ENCODE measurements at regions not wholly inside any gene's neighbourhood (a gene's known extent, or its start where the extent isn't known, plus 50 kb on each side); places are given as distances from the start of the nearest gene placed in this dataset.

DNA sequence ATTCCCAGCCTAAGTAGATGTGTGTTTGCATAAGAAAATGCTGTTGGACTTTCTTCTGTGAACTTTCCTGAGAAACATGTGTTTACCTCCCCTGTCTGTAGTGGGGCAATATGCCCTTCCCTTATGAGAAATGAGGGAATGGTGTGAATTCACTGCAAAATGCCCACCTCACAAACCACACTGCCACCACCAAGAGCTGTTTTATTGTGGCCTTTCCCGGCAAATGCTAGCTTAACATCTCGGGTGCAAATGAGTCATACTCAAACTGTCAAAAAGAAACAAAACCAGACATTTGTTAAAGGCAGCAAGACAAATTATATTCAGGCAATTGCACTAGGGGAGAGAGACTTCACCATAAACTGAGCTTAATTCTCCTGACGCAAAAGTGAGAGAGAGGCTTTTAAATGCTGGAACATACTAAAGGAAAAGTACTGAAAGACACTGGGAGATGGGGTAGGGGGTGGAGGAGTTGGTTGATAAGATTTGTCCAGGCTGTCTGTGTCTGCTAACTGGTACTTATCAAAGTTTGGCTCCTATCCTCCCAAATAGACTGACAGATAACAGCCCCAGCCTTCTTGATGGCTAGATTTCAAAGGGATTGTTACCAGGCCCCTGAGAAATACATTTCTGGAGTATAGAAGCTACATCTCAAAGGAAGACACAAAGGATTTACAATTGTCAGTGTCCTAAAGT, 70.9 kb upstream of the OR5AK2 start:
- no peak overlapping the region for H3K4me3 ChIP-seq (ENCODE audit: insufficient read depth, low read length, poor library complexity, severe bottlenecking)
- no peaks in the 10 kb centered on the region for H3K79me2 ChIP-seq (ENCODE audit: insufficient read depth, low read length)
- TF ChIP-seq, protein P1, sequence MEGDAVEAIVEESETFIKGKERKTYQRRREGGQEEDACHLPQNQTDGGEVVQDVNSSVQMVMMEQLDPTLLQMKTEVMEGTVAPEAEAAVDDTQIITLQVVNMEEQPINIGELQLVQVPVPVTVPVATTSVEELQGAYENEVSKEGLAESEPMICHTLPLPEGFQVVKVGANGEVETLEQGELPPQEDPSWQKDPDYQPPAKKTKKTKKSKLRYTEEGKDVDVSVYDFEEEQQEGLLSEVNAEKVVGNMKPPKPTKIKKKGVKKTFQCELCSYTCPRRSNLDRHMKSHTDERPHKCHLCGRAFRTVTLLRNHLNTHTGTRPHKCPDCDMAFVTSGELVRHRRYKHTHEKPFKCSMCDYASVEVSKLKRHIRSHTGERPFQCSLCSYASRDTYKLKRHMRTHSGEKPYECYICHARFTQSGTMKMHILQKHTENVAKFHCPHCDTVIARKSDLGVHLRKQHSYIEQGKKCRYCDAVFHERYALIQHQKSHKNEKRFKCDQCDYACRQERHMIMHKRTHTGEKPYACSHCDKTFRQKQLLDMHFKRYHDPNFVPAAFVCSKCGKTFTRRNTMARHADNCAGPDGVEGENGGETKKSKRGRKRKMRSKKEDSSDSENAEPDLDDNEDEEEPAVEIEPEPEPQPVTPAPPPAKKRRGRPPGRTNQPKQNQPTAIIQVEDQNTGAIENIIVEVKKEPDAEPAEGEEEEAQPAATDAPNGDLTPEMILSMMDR (IDR thresholded peaks at IDR 0.05; ENCODE audit: insufficient read depth, low read length, poor library complexity, severe bottlenecking) = no peak
- TF ChIP-seq EZH2phosphoT487 (conservative IDR thresholded peaks at IDR 0.05; ENCODE audit: low read length) = no peak
- H3K9me2 ChIP-seq (replicated peaks; ENCODE audit: insufficient read depth, low read length) = no peaks in the 10 kb centered on the region
- no peak overlapping the region for H2AFZ ChIP-seq (ENCODE audit: low read depth, low read length, severe bottlenecking)
- no peaks in the 10 kb centered on the region for H3K9me3 ChIP-seq (ENCODE audit: insufficient read depth, low read length)
- H3K9ac ChIP-seq (ENCODE audit: low read length) = no peak overlapping the region
- no peaks in the 10 kb centered on the region for H3K27me3 ChIP-seq (ENCODE audit: low read length)
- H3K27ac ChIP-seq (ENCODE audit: low read depth, low read length) = no peak overlapping the region
- H3F3A ChIP-seq (ENCODE audit: insufficient read depth) = no peaks in the 10 kb centered on the region
- H3K4me2 ChIP-seq (ENCODE audit: low read depth, low read length, poor library complexity, severe bottlenecking) = no peak overlapping the region
- no peaks in the 10 kb centered on the region for H4K20me1 ChIP-seq (ENCODE audit: low read depth, low read length)
- H3K36me3 ChIP-seq (ENCODE audit: low read length) = no peaks in the 10 kb centered on the region

GRCh38 chr11:56916587-56916986, 72.1 kb upstream of the OR5AK2 start:
- H3K9ac ChIP-seq (ENCODE audit: low read length) = no peak overlapping the region
- no peak overlapping the region for H3K4me3 ChIP-seq (ENCODE audit: insufficient read depth, low read length, poor library complexity, severe bottlenecking)
- H3K9me2 ChIP-seq (replicated peaks; ENCODE audit: insufficient read depth, low read length) = no peaks in the 10 kb centered on the region
- TF ChIP-seq EZH2phosphoT487 (conservative IDR thresholded peaks at IDR 0.05; ENCODE audit: low read length) = no peak
- TF ChIP-seq, protein P1 (IDR thresholded peaks at IDR 0.05; ENCODE audit: insufficient read depth, low read length, poor library complexity, severe bottlenecking) = no peak
- H3K27me3 ChIP-seq (ENCODE audit: low read length) = no peaks in the 10 kb centered on the region
- no peak overlapping the region for H3K27ac ChIP-seq (ENCODE audit: low read depth, low read length)
- no peak overlapping the region for H2AFZ ChIP-seq (ENCODE audit: low read depth, low read length, severe bottlenecking)
- H3K79me2 ChIP-seq (ENCODE audit: insufficient read depth, low read length) = no peaks in the 10 kb centered on the region
- H4K20me1 ChIP-seq (ENCODE audit: low read depth, low read length) = no peaks in the 10 kb centered on the region
- H3K4me2 ChIP-seq (ENCODE audit: low read depth, low read length, poor library complexity, severe bottlenecking) = no peak overlapping the region
- no peaks in the 10 kb centered on the region for H3F3A ChIP-seq (ENCODE audit: insufficient read depth)
- H3K36me3 ChIP-seq (ENCODE audit: low read length) = no peaks in the 10 kb centered on the region
- H3K9me3 ChIP-seq (ENCODE audit: insufficient read depth, low read length) = no peaks in the 10 kb centered on the region

DNA sequence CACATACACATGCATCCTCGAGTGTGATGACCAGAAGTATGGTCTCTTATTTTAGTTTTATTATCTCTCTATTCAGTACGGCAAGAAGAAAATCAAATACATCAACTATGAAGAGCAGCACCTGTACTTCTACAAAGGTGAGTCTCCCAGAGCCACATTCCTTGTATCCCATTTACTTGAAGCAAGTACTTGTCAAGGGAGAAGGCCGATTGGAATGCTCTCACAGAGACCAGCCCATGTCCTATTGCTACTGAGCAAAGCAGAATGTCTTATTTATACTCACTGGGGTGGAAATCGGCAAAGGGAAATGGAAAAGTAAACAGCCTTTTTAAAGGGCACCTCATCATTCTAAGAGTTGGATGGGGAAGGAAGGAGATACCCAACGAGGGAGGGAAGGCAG, 72.6 kb upstream of the OR5AK2 start:
- H3K79me2 ChIP-seq (ENCODE audit: insufficient read depth, low read length) = no peaks in the 10 kb centered on the region
- no peaks in the 10 kb centered on the region for H3K36me3 ChIP-seq (ENCODE audit: low read length)
- no peak overlapping the region for H3K27ac ChIP-seq (ENCODE audit: low read depth, low read length)
- no peaks in the 10 kb centered on the region for H3K27me3 ChIP-seq (ENCODE audit: low read length)
- H4K20me1 ChIP-seq (ENCODE audit: low read depth, low read length) = no peaks in the 10 kb centered on the region
- H3K9me3 ChIP-seq (ENCODE audit: insufficient read depth, low read length) = no peaks in the 10 kb centered on the region
- H3K9ac ChIP-seq (ENCODE audit: low read length) = no peak overlapping the region
- H3K4me2 ChIP-seq (ENCODE audit: low read depth, low read length, poor library complexity, severe bottlenecking) = no peak overlapping the region
- H3F3A ChIP-seq (ENCODE audit: insufficient read depth) = no peaks in the 10 kb centered on the region
- no peak overlapping the region for H2AFZ ChIP-seq (ENCODE audit: low read depth, low read length, severe bottlenecking)
- TF ChIP-seq, protein P1 (IDR thresholded peaks at IDR 0.05; ENCODE audit: insufficient read depth, low read length, poor library complexity, severe bottlenecking) = no peak
- TF ChIP-seq EZH2phosphoT487 (conservative IDR thresholded peaks at IDR 0.05; ENCODE audit: low read length) = no peak
- H3K9me2 ChIP-seq (replicated peaks; ENCODE audit: insufficient read depth, low read length) = no peaks in the 10 kb centered on the region
- H3K4me3 ChIP-seq (ENCODE audit: insufficient read depth, low read length, poor library complexity, severe bottlenecking) = no peak overlapping the region

Data from SU-DHL-6 (cell line).